ENCODE measurements at regions not wholly inside any gene's neighbourhood (a gene's known extent, or its start where the extent isn't known, plus 50 kb on each side); places are given as distances from the start of the nearest gene placed in this dataset.

DNA sequence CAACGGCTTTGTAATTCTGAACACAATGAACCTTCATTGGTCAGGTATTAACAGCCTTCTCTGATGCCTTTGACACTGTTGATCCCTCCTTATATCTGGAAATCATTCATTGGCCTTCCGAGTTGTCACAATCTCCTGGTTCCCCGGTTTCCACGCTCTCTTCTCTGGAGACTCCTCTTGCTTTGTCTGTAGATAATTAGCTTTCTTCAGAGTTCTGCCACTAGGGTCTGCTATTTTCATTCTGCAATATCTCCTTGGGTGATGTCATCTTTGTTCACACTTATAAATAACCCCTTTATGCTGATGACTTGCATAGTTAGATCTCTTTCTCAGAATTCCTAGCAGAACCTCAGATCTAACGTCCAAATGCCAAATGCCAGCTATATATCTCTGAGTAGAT, 583.8 kb upstream of the ZNF717 start:
- TF ChIP-seq, protein P1, sequence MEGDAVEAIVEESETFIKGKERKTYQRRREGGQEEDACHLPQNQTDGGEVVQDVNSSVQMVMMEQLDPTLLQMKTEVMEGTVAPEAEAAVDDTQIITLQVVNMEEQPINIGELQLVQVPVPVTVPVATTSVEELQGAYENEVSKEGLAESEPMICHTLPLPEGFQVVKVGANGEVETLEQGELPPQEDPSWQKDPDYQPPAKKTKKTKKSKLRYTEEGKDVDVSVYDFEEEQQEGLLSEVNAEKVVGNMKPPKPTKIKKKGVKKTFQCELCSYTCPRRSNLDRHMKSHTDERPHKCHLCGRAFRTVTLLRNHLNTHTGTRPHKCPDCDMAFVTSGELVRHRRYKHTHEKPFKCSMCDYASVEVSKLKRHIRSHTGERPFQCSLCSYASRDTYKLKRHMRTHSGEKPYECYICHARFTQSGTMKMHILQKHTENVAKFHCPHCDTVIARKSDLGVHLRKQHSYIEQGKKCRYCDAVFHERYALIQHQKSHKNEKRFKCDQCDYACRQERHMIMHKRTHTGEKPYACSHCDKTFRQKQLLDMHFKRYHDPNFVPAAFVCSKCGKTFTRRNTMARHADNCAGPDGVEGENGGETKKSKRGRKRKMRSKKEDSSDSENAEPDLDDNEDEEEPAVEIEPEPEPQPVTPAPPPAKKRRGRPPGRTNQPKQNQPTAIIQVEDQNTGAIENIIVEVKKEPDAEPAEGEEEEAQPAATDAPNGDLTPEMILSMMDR (IDR thresholded peaks at IDR 0.05; ENCODE audit: low read depth, low read length) = peak; percentile 80
- TF ChIP-seq EZH2phosphoT487 (IDR thresholded peaks at IDR 0.05; ENCODE audit: low read depth) = no peak

All from OCI-LY3 (cell line).